ENCODE measurements at regions not wholly inside any gene's neighbourhood (a gene's known extent, or its start where the extent isn't known, plus 50 kb on each side); places are given as distances from the start of the nearest gene placed in this dataset.

GRCh38 chr14:51307551-51307950 is 67.5 kb downstream of the TMX1 start:
- no peak for DNase-seq

- no peak for DNase-seq
Observed at GRCh38 chr14:51308866-51309265, 68.8 kb downstream of the TMX1 start.

DNA sequence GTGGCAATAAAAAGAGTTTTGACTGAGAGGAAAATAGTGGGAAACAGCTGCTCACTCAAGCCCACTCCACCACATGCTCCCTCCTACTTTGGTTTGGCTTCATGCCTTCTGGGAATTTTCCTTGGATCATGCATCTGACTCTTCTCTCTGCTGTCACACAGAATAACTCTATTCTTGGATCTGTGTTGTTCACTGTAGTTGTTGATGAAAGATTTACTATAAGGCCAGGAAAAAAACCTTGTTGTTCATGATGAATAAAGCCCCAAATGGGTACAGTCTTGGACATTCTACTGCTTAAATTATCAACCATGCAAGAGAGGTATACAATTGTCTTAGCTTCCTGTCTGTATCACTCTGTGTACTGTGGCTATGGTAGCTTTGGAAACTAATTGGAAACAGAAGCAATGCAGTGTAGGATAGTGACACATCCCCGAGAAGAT is 70.5 kb downstream of the TMX1 start:
- DNase-seq = no peak

GRCh38 chr14:51314321-51315015 is 74.4 kb downstream of the TMX1 start:
- DNase-seq = no peak

DNA sequence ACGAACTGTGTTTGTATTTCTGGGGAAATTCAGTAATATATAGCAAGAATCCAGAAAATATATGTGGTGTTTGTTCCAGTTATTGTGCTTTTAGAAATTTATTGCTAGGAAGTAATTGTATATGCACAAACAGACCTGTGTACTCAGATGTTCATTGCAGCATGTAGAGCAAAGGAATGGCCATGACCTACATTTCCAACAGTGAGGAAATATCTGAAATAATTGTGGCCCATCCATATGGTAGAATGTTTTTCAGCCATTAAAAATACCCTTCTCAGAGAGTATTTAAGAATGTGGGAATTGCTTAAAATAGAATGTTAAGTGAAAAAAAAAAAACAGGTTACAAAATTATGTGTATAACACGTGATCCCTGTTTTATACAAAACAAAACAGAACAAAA is 77.3 kb downstream of the TMX1 start:
- no peak for DNase-seq

DNA sequence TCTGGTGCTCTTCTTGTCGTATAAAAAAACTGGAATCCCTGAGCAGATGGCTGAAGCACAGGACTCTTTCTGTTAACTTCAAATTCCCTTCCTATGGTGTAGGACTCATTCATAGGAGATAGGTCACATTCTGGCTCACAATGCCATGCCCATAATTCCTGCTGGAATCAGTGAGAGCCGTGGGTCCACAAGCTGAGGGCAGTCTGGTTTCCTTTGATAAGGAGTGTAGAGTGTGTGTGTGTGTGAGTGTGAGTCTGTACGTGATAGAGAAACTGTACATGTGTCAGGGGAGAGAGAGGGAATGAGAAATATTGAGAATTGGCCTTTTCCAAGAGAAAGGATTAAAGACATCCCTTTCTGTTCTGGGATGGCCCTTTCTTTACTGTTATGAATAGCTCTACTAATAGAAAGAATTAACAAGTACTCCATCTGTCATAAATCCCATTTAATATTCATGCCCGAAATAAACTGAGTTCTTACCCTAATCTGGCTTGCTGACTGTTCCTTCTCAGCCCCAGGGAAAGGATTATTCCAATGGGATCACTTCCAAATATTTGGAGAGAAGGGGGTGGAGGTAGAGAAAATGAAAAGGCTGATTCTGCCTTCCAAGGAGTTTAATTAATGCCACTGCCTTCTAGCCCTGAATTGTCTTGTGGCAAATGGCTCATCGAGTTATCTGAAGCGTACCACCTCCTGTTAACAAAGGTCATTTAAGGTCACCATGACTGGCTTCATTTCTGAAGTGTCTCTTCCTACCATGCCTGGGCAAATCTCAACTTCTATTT is 79.0 kb downstream of the TMX1 start:
- DNase-seq = no peak

DNA sequence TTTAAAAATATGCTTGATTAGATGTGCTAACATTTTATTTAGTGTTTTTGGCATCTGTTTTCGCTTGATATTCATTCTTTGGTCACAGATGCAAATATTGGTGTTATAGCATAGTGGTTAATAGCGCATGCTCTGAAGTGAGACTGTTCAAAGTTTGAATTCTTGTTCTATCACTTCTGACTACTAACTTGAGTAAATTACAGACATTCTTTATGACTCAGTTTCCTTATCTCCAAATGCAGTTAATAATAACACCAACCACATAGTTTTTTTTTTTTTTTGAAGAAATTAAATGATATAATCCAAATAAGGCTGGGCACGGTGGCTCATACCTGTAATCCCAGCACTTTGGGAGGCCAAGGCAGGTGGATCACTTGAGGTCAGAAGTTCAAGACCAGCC is 81.0 kb downstream of the TMX1 start:
- no peak for DNase-seq

DNA sequence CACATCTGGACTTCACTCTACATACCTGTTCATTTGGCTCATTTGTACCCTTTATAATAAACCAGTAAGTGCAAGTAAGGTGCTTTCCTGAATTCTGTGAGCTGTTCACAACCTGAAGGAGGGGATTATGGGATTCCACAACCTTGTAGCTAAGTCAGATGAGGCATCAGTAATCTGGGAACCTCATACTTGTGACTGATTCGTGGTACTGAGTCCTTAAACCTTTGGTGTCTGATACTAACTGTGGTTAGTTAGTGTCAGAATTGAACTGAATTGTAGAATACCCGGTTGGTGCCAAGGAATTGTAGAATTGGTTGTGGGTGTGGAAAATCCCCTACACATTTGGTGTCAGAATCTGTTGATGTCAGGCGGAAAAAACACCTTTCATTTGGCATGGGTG is 83.4 kb downstream of the TMX1 start:
- no peak for DNase-seq

- no peak for DNase-seq
Observed at GRCh38 chr14:51327376-51327775, 87.3 kb downstream of the TMX1 start.

GRCh38 chr14:51328064-51328771 is 88.2 kb downstream of the TMX1 start:
- no peak for DNase-seq

DNA sequence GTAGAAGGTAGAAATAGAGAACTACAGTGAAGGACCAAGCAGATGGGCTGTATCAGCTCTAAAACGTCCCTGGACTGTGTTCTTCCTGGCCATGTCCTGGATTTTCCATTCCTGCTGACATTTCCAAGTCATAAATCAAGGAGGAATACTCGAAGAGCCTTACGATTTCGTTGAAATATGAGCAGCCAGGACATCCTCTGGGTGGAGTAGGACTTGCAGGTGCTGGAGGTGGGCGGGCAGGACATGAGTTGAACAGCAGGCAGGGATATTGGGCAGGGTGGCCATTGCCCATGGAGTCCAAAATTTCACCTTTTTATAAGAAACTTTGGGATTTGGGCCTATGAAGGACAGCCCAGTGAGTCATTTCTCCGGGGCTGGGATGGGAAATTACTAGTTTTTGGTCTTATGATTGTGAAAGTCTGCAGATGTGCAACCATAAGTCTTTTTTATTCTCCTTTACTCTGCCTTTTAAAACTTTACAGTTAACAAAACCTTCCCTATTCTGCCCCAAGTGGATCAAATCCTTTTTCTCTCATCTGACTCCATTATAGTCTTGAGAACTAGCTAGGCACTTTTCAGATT is 88.8 kb downstream of the TMX1 start:
- DNase-seq = no peak

- no peak for DNase-seq
Observed at GRCh38 chr14:51331486-51332367, 91.7 kb downstream of the TMX1 start.

DNA sequence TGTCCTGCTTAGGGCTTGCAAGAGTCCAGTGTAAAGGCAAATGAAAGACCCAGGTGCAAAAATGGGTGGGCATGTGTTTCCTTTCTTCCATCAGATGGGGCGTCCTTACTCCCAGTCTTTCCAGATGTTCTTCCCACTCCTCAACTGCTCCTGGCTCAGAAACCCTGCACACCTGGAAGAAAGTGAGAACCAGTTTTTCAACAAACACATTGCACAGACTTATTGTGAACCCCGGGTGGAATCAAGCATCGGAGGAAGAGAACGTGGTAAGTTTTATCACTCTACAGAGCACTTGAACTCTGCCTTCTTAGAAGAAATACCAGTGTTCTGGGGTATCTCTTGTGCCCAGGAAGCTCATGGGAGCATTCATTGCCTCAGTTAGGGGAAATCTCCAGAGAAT is 93.3 kb downstream of the TMX1 start:
- DNase-seq = no peak

GRCh38 chr14:51333901-51334521 is 94.0 kb downstream of the TMX1 start:
- no peak for DNase-seq

DNA sequence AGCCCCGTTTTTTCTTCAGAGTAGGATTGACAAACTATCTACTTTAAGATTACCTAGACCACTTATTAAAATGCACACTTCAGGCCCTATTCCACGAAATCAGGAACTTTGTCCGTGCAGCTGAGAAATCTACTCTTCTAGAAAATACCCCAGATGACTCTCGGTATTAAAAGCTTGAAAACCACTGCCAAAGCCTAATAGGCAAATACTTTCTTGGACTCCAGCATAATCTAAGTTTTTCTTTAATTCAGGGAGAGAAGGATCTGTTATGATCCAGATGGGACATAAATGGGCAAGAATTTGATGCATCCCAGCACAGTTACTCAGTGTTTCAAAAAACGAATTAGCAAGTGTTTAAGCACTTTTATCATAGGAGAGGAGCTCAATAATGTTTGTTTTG is 94.5 kb downstream of the TMX1 start:
- no peak for DNase-seq

- DNase-seq = no peak
Observed at GRCh38 chr14:51335531-51335930, 95.5 kb downstream of the TMX1 start.

DNA sequence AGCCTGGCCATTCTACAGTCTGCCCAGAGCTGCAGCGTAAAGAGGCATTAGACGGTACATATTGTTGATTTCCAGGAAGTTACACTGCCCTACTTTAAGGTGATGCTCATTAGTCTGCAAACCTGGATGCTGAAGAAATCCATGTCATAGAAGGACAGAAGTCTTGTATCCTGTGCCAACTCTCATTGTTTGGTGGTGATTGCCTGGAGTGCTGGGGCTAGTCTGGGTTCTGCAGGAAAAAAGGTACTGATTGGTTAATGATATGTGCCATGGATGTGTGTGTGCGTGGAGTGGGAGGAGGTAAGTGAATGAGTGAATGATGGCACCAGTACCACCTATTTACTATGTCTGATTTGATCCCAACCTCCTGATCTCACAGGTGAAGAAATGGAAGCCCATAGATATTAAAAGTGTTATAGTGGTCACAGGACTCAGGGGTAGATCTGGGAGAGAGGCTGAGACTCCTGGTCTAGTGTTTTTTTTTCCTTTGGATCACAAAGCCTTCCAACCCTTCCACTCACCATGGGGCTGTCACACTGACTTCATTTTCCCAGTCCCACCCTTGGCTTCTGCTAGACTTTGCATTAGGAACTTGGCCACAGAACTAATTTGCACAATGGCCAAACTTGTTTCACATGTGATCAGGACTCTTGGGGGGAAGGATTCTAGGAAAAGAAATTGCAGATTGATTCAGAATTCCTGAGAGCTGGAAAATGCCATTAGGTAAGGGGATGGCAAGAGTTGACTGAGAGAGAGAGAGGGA is 96.1 kb downstream of the TMX1 start:
- no peak for DNase-seq

DNA sequence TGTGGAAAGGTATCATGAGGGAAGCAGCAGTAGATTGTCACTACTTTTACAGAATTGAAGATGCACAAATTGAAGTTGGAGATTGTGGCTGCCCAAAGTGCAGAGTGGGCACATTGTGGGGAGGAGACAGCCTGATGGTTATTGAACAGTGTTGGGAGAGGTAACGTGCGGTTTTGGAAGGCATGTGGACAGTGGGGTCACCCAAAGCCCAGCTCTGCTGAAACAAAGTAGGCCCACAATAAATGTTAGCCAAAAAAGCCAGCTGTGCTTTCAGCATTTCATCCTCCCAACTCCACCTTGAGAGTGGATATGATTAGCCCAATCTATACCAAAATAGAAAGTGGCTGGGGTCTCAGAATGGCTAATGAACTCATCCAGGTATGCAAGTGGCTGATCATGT is 96.7 kb downstream of the TMX1 start:
- no peak for DNase-seq

DNA sequence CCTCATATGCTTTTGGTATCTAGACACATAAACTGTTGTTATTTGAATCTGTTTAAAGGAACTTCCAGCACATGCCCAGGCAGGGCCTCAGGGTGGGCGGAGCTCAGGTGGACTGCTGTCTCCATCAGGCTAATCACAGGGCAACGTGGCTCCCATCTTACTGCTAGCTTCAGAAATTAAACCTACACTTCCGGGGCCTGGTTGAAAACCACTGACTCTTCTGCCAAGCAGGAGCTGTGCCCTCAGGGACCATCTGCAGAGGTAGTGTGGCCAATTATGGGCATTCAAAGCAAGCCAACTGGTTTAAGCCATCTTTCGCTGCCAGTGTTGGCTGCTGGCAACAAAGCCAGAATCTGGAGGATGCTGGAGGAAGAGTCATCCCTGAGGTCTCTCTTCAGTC is 97.5 kb downstream of the TMX1 start:
- DNase-seq = no peak

DNA sequence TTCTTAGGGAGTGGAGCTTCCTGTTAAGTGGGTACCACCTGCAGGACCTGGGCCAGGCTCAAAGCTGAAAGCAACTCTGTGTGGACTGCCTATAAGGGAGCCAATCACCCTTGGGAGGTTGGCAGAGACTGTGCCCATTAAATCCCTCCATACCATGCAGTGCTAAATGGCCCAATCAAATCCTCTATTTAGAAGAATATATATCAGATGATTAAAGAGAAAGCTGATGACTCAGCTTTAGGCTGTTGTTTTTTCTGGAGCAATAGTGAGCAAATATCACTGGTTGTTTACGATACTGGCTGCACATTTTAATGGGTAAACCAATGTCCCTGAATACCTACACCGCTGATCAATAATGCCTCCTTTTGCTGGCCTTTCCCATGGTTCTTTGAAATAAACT is 101.3 kb downstream of the TMX1 start:
- DNase-seq = no peak

DNA sequence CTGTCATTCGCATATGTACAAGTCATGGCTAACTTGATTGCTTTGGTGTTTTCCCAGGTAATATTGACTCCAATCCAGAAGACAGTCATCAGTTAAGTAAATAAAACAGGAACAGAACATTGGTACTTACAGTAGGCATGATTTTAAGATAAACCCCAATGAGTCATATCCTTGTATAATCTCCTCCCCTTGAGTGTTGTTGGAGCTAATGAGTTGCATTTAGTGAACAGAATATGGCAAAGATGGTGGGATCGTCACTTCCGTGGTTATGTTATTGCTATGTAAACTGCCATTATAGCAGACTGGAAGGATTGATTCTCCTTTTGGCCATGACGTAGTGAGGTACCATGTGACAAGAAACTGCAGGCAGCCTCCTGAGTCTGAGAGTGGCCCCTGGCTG is 102.2 kb downstream of the TMX1 start:
- no peak for DNase-seq
